HepG2 (cell line): ENCODE measurements at regions not wholly inside any gene's neighbourhood (a gene's known extent, or its start where the extent isn't known, plus 50 kb on each side); places are given as distances from the start of the nearest gene placed in this dataset.

Source experiments
- ATAC-seq: fragments of 200-7000 bp; cut with Tn5 transposase; 3 replicates; pipeline ENCODE4 v1.9.1; 2020; ENCODE audit warnings: mild to moderate bottlenecking, moderate library complexity
- BruUV-seq: library from RNA; stranded (reverse); fragments of 400-500 nt; replicated peaks from 2 replicates; lab custom pipeline; 2021; lab: Mats Ljungman, UMichigan
- CTCF ChIA-PET: fragments of 300-600 bp; formaldehyde crosslinking; extraction: SDS; loops from one replicate; lab custom pipeline; 2021; ENCODE audit warnings: low total read pairs, inconsistent platforms, low intra/inter-chr PET ratio; lab: Yijun Ruan, JAX
- POLR2A ChIA-PET: fragments of 350-600 bp; sonication (Branson Sonifier 250); formaldehyde crosslinking; loops from one replicate; lab custom pipeline; 2020; ENCODE audit warnings: antibody characterized with exemption, inconsistent platforms; lab: Yijun Ruan, JAX
- DNase-seq: peaks from one replicate; pipeline ENCODE4 v3.0.0-alpha.2; 2015; ENCODE audit warnings: low spot score
- FAIRE-seq: peaks from 3 replicates; lab custom pipeline; 2011; peaks lifted over from hg19 to GRCh38; lab: Jason Lieb, UNC
- H2AFZ ChIP-seq: one replicate; pipeline ENCODE4 v1.6.1; 2011; ENCODE audit warnings: low read length, inconsistent platforms
- H3K27ac ChIP-seq: fragments of 300-600 bp; 3 replicates; pipeline ENCODE4 v1.8.0; 2011; ENCODE audit warnings: mixed run types, mild to moderate bottlenecking, mixed read lengths, low read length, inconsistent platforms; ENCODE audit not compliant: insufficient read depth; ENCODE audit errors: extremely low read length
- H3K27me3 ChIP-seq, 2 experiments: fragments of 200-600 bp in 1 of 2; 2 replicates in 1 of 2; 3 replicates in 1 of 2; pipeline versions ENCODE4 v1.6.0 to v1.8.0; 2011; ENCODE audit warnings: low read length in 2 of 2, mild to moderate bottlenecking in 2 of 2, moderate library complexity in 2 of 2, inconsistent platforms in 1 of 2; ENCODE audit not compliant: insufficient read depth in 2 of 2, control insufficient read depth in 1 of 2
- H3K36me3 ChIP-seq, 2 experiments: fragments of 200-600 bp in 1 of 2; replicated peaks in 1 of 2; 2 replicates in 1 of 2; 3 replicates in 1 of 2; pipeline versions ENCODE4 v1.5.1 to v1.8.0; 2011; ENCODE audit warnings: low read length in 2 of 2, inconsistent platforms in 1 of 2; ENCODE audit not compliant: insufficient read depth in 2 of 2, control insufficient read depth in 1 of 2
- H3K4me1 ChIP-seq: 2 replicates; pipeline ENCODE4 v1.5.1; 2012; ENCODE audit warnings: low read length, inconsistent platforms; ENCODE audit not compliant: insufficient read depth
- H3K4me2 ChIP-seq: 2 replicates; pipeline ENCODE4 v1.6.0; 2011; ENCODE audit warnings: low read depth, low read length, inconsistent platforms
- H3K4me3 ChIP-seq, 3 experiments: fragments of 200-600 bp in 1 of 3; sonication (generic), shearing (Covaris generic) in 1 of 3; replicated peaks in 1 of 3; 2 replicates each; pipeline ENCODE4 v1.5.1; 2011 to 2016; ENCODE audit warnings: low read length in 3 of 3, inconsistent platforms in 2 of 3, low read depth in 2 of 3, mild to moderate bottlenecking in 2 of 3, control low read depth in 1 of 3, mixed read lengths in 1 of 3; ENCODE audit not compliant: insufficient read depth in 1 of 3
- H3K79me2 ChIP-seq: one replicate; pipeline ENCODE4 v1.6.1; 2011; ENCODE audit warnings: low read length, inconsistent platforms; ENCODE audit not compliant: insufficient read depth
- H3K9ac ChIP-seq: 2 replicates; pipeline ENCODE4 v1.6.0; 2011; ENCODE audit warnings: mild to moderate bottlenecking, low read depth, low read length, inconsistent platforms; ENCODE audit not compliant: insufficient read depth
- H3K9me3 ChIP-seq: 2 replicates; pipeline ENCODE4 v1.5.1; 2012; ENCODE audit warnings: mild to moderate bottlenecking, low read length
- H4K20me1 ChIP-seq: 2 replicates; pipeline ENCODE4 v1.6.0; 2011; ENCODE audit warnings: inconsistent platforms, mild to moderate bottlenecking, low read length, moderate library complexity; ENCODE audit not compliant: insufficient read depth
- AGO2 ChIP-seq: fragments of 200-400 bp; formaldehyde crosslinking; optimal IDR thresholded peaks from 2 replicates; pipeline ENCODE3; 2017; ENCODE audit warnings: mild to moderate bottlenecking, low read depth, low read length, moderate library complexity
- BHLHE40 ChIP-seq: IDR thresholded peaks from 2 replicates; pipeline ENCODE4 v1.6.1; 2011; ENCODE audit warnings: low read length, improper control_type of control experiment
- EHMT2 ChIP-seq: fragments of 200-600 bp; sonication (generic); IDR thresholded peaks from 2 replicates; pipeline ENCODE4 v1.7.0; 2017; ENCODE audit warnings: antibody characterized with exemption, low read depth, low read length, borderline replicate concordance
- FOXK2 ChIP-seq: fragments of 450-650 bp; IDR thresholded peaks from 2 replicates; pipeline ENCODE4 v1.6.1; 2016
- HMGXB4 ChIP-seq, 2 experiments: sonication (generic) in 1 of 2; formaldehyde crosslinking in 1 of 2; IDR thresholded peaks; 2 replicates each; pipeline versions ENCODE4 v1.4.0 to v1.6.1; 2018 to 2020; ENCODE audit warnings: missing genetic modification reagents in 2 of 2, borderline replicate concordance in 1 of 2, low read depth in 1 of 2, mild to moderate bottlenecking in 1 of 2, missing biosample characterization in 1 of 2
- JDP2 ChIP-seq: sonication (generic); formaldehyde crosslinking; IDR thresholded peaks from 2 replicates; pipeline ENCODE4 v1.8.1; 2022; ENCODE audit warnings: missing genetic modification reagents, borderline replicate concordance
- KAT2B ChIP-seq: fragments of 150-350 bp; IDR thresholded peaks from 2 replicates; pipeline ENCODE4 v1.6.1; 2014; ENCODE audit warnings: low read depth, low read length, borderline replicate concordance
- MED13 ChIP-seq: sonication (generic); formaldehyde crosslinking; IDR thresholded peaks from 2 replicates; pipeline ENCODE4 v1.5.0; 2020; ENCODE audit warnings: missing genetic modification reagents
- PITX1 ChIP-seq: sonication (generic); formaldehyde crosslinking; IDR thresholded peaks from 2 replicates; pipeline ENCODE4 v1.5.1; 2020; ENCODE audit warnings: mild to moderate bottlenecking, missing genetic modification reagents
- SRF ChIP-seq: IDR thresholded peaks from 2 replicates; pipeline ENCODE4 v1.6.1; 2011; ENCODE audit warnings: mild to moderate bottlenecking, low read depth, low read length, moderate library complexity
- TFAP4 ChIP-seq: sonication (generic); IDR thresholded peaks from 2 replicates; pipeline ENCODE4 v1.6.1; 2016; ENCODE audit warnings: low read depth, borderline replicate concordance
- ZEB1 ChIP-seq: IDR thresholded peaks from 2 replicates; pipeline ENCODE4 v1.6.1; 2012; ENCODE audit warnings: mild to moderate bottlenecking, low read depth, inconsistent platforms; ENCODE audit not compliant: insufficient replicate concordance
- ZKSCAN5 ChIP-seq: sonication (generic); formaldehyde crosslinking; IDR thresholded peaks from 2 replicates; pipeline ENCODE4 v1.5.1; 2020; ENCODE audit warnings: mild to moderate bottlenecking, missing genetic modification reagents
- ZNF230 ChIP-seq: sonication (generic); formaldehyde crosslinking; IDR thresholded peaks from 2 replicates; pipeline ENCODE4 v1.4.0; 2020; ENCODE audit warnings: mild to moderate bottlenecking, missing genetic modification reagents
- ZNF329 ChIP-seq: sonication (generic); formaldehyde crosslinking; IDR thresholded peaks from 2 replicates; pipeline ENCODE4 v1.9.0; 2021; ENCODE audit warnings: low read depth, mild to moderate bottlenecking, missing genetic modification reagents
- WGBS: methylation state at CpG from one replicate; pipeline ENCODE4 v1.1.6; 2017; ENCODE audit warnings: low lambda C conversion rate; 5-methylcytosine and 5-hydroxymethylcytosine counted together
- in situ Hi-C: cut with HindIII; loops from 2 replicates; pipeline ENCODE4 v1.10.0; 2017; ENCODE audit warnings: low pct_unique_long_range_greater_than_20kb; ENCODE audit not compliant: extremely low pct_ligation_motif_present
- intact Hi-C: fragments of 100-400 bp; cut with micrococcal nuclease; formaldehyde crosslinking; loops from one replicate; pipeline ENCODE4 v1.10.0; 2022; ENCODE audit not compliant: unreplicated experiment
- TF ChIP-seq, protein P1 (sequence below): sonication (generic); formaldehyde crosslinking; IDR thresholded peaks from 2 replicates; pipeline ENCODE4 v1.5.0; 2020; ENCODE audit warnings: mild to moderate bottlenecking, missing genetic modification reagents

DNA sequence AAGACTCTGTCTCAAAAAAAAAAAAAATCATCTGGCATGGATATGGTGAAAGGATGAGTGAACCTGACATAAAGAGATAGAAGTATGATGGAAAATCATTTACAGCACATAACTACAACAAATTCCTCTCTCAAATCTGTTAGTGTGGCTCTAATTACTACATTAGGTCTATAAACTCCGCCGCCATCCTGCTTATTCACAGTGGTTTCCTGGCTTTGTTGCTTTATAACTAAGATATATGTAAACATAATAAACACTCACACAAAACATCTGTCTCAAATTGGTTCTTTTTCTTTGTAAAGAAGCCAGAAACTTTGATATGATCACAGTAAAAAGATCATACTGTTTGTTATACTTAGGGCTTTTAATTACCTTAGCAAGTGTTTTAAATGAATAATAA is 412.6 kb upstream of the FAM98A start:
- no peak for ATAC-seq
- no TSS peak for BruUV-seq

More for the DNA sequence above, 412.6 kb upstream of the FAM98A start:
- Histone ChIP-seq H4K20me1 (no peaks in the 10 kb centered on the region), H3K4me2 (no peak overlapping the region), H2AFZ (no peak overlapping the region), H3K27me3 (no peaks in the 10 kb centered on the region), H3K9me3 (peaks cover 11% of the 10 kb centered on the region), H3K79me2 (no peaks in the 10 kb centered on the region), H3K4me1 (no peaks in the 10 kb centered on the region), H3K9ac (no peak overlapping the region), H3K4me3 (no peak overlapping the region), H3K27ac (no peak overlapping the region), H3K36me3 (no peaks in the 10 kb centered on the region)
- DNase-seq (no peak), FAIRE-seq (no peak)
- WGBS: 18% methylated on average over 2 of the region's 2 CpGs
- intact Hi-C loops: loop anchor here (1.0 to 10.0 kb wide), 4 partner anchors 559 to 1417 kb away; no protein-coding TSS in a partner anchor
- ChIA-PET POLR2A (no interaction called here), CTCF (no interaction called here)
- in situ Hi-C loops: no loop called here
- no peak for TF ChIP-seq ZEB1
- no peak for TF ChIP-seq BHLHE40
- TF ChIP-seq JDP2 (CRISPR knock-in tag): no peak
- TF ChIP-seq SRF: no peak
- TF ChIP-seq AGO2: no peak
- TF ChIP-seq EHMT2: no peak
- no peak for TF ChIP-seq KAT2B
- no peak for TF ChIP-seq ZNF329
- no peak for TF ChIP-seq ZKSCAN5 (CRISPR knock-in tag)
- TF ChIP-seq MED13 (CRISPR knock-in tag): no peak
- TF ChIP-seq PITX1: no peak
- TF ChIP-seq TFAP4: no peak
- no peak for TF ChIP-seq FOXK2
- no peak for TF ChIP-seq ZNF230 (CRISPR knock-in tag)
- no peak for TF ChIP-seq HMGXB4 (CRISPR knock-in tag; IDR thresholded peaks at IDR 0.05; ENCODE audit: borderline replicate concordance in 1 of 2, low read depth in 1 of 2)
- TF ChIP-seq, protein P1, sequence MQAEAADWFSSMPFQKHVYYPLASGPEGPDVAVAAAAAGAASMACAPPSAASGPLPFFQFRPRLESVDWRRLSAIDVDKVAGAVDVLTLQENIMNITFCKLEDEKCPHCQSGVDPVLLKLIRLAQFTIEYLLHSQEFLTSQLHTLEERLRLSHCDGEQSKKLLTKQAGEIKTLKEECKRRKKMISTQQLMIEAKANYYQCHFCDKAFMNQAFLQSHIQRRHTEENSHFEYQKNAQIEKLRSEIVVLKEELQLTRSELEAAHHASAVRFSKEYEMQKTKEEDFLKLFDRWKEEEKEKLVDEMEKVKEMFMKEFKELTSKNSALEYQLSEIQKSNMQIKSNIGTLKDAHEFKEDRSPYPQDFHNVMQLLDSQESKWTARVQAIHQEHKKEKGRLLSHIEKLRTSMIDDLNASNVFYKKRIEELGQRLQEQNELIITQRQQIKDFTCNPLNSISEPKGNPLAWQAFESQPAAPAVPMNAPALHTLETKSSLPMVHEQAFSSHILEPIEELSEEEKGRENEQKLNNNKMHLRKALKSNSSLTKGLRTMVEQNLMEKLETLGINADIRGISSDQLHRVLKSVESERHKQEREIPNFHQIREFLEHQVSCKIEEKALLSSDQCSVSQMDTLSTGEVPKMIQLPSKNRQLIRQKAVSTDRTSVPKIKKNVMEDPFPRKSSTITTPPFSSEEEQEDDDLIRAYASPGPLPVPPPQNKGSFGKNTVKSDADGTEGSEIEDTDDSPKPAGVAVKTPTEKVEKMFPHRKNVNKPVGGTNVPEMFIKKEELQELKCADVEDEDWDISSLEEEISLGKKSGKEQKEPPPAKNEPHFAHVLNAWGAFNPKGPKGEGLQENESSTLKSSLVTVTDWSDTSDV (CRISPR knock-in tag): no peak
